Neural crest cell (in vitro differentiated cells): ENCODE measurements at regions not wholly inside any gene's neighbourhood (a gene's known extent, or its start where the extent isn't known, plus 50 kb on each side); places are given as distances from the start of the nearest gene placed in this dataset.

Source experiments
- DNase-seq: peaks from one replicate; pipeline ENCODE4 v3.0.0; 2021; ENCODE audit warnings: low read depth, mixed read lengths, low spot score
- H3K27ac Mint-ChIP-seq: one replicate; pipeline ENCODE4 v1.8.0; 2021; ENCODE audit warnings: mild to moderate bottlenecking, mixed read lengths; ENCODE audit not compliant: unreplicated experiment
- H3K27me3 Mint-ChIP-seq: 2 replicates; pipeline ENCODE4 v1.8.0; 2021; ENCODE audit warnings: low read depth, mild to moderate bottlenecking, mixed read lengths
- H3K36me3 Mint-ChIP-seq: 2 replicates; pipeline ENCODE4 v1.8.0; 2021; ENCODE audit warnings: low read depth, mild to moderate bottlenecking, mixed read lengths
- H3K4me1 Mint-ChIP-seq: 2 replicates; pipeline ENCODE4 v1.8.0; 2021; ENCODE audit warnings: mixed read lengths
- H3K4me3 Mint-ChIP-seq: one replicate; pipeline ENCODE4 v1.8.0; 2021; ENCODE audit warnings: mild to moderate bottlenecking, mixed read lengths
- H3K9me3 Mint-ChIP-seq: 2 replicates; pipeline ENCODE4 v1.8.0; 2021; ENCODE audit warnings: mixed read lengths
- CTCF ChIP-seq: fragments of 200-600 bp; sonication (generic); conservative IDR thresholded peaks from 2 replicates; pipeline ENCODE4 v1.5.0; 2021; ENCODE audit warnings: antibody characterized with exemption, mild to moderate bottlenecking

DNA sequence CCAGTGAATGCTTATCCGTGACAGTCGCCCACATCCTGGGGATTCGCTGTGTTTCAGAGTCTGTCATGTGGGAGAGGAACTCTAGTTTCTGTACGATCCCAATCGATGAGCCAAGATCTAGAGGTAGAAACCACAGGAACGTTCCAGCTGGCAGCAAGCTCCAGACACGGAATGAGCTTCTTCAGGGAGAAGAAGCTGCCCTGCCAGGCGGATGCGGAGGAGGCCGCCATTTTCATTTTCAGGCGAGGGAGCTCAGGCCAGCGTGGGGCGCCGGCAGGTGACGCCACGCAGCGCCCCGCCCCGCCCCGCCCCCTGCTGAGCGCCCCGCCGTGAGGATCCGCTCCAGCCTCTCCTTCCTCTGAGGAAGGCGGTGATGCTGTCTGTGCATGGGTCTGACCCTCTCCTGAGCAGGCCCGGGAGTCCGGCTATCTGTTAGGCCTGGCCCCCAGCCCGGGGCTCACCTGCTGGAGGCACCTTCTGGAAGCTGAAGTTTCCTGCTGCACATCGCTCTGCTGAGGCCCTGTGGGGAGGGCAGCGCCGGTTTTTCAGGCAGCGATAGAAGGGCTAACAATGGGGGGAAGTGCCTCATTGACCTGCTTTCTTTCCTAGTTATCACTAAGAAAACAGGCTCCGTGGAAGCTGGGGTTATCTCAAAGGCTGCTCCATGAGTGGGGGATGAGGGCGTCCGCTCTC is 147.5 kb downstream of the ERMARD start:
- no peak overlapping the region for H3K27ac Mint-ChIP-seq
- H3K4me1 Mint-ChIP-seq, result no peaks in the 10 kb centered on the region
- no peaks in the 10 kb centered on the region for H3K27me3 Mint-ChIP-seq
- no peak for DNase-seq
- H3K9me3 Mint-ChIP-seq, result peaks cover 8% of the 10 kb centered on the region
- no peaks in the 10 kb centered on the region for H3K36me3 Mint-ChIP-seq
- TF ChIP-seq CTCF, result no peak
- no peak overlapping the region for H3K4me3 Mint-ChIP-seq

GRCh38 chr6:169897601-169898358 is 146.4 kb downstream of the ERMARD start:
- no peak overlapping the region for H3K4me3 Mint-ChIP-seq
- no peaks in the 10 kb centered on the region for H3K4me1 Mint-ChIP-seq
- H3K9me3 Mint-ChIP-seq, result peaks cover 8% of the 10 kb centered on the region
- H3K27me3 Mint-ChIP-seq, result no peaks in the 10 kb centered on the region
- no peak for DNase-seq
- no peak overlapping the region for H3K27ac Mint-ChIP-seq
- H3K36me3 Mint-ChIP-seq, result no peaks in the 10 kb centered on the region
- no peak for TF ChIP-seq CTCF

GRCh38 chr6:169896826-169897456 is 145.5 kb downstream of the ERMARD start:
- no peak for TF ChIP-seq CTCF
- Mint-ChIP-seq H3K27me3 (no peaks in the 10 kb centered on the region), H3K36me3 (no peaks in the 10 kb centered on the region), H3K27ac (no peak overlapping the region), H3K9me3 (peaks cover 5% of the 10 kb centered on the region), H3K4me1 (no peaks in the 10 kb centered on the region), H3K4me3 (no peak overlapping the region)
- no peak for DNase-seq

GRCh38 chr6:169895926-169896761 is 144.7 kb downstream of the ERMARD start:
- Mint-ChIP-seq H3K36me3 (no peaks in the 10 kb centered on the region), H3K9me3 (peaks cover 5% of the 10 kb centered on the region), H3K27ac (no peak overlapping the region), H3K4me3 (no peak overlapping the region), H3K4me1 (no peaks in the 10 kb centered on the region), H3K27me3 (peaks cover under 1% of the 10 kb centered on the region)
- no peak for TF ChIP-seq CTCF
- DNase-seq, result no peak
